ENCODE measurements at regions not wholly inside any gene's neighbourhood (a gene's known extent, or its start where the extent isn't known, plus 50 kb on each side); places are given as distances from the start of the nearest gene placed in this dataset.

GRCh38 chr16:87133112-87133850 lies 183.9 kb downstream of the C16orf95 start:
- Histone ChIP-seq H3K9me3 (ENCODE audit: low read depth) (no peaks in the 10 kb centered on the region), H3K36me3 (ENCODE audit: low read depth) (no peaks in the 10 kb centered on the region), H3K9me2 (ENCODE audit: insufficient read depth) (no peaks in the 10 kb centered on the region), H3K9ac (no peak overlapping the region), H3K4me2 (ENCODE audit: unreplicated experiment) (no peak overlapping the region), H2AFZ (no peak overlapping the region), H3K4me1 (ENCODE audit: insufficient read depth) (peaks cover 7% of the 10 kb centered on the region; the same call in 1 of the 2 replicates), H3K27ac (no peak overlapping the region), H3K79me2 (ENCODE audit: insufficient read depth) (no peaks in the 10 kb centered on the region), H3K4me3 (no peak overlapping the region), H3F3A (ENCODE audit: insufficient read depth) (no peaks in the 10 kb centered on the region), H3K27me3 (replicated peaks; ENCODE audit: insufficient read depth) (peaks cover 23% of the 10 kb centered on the region), H4K20me1 (ENCODE audit: insufficient read depth) (no peaks in the 10 kb centered on the region)
- in situ Hi-C loops (cut with MboI): no loop called here
- 77 to 79% methylated on average over 21 of the region's 21 CpGs for WGBS, 2 experiments (ENCODE audit: low coverage in 1 of 2, low lambda C conversion rate in 2 of 2, missing lambda C conversion rate in 2 of 2)
- TF ChIP-seq EZH2 (IDR thresholded peaks at IDR 0.05; ENCODE audit: insufficient read depth, poor library complexity, severe bottlenecking): no peak
- TF ChIP-seq EZH2phosphoT487 (IDR thresholded peaks at IDR 0.05; ENCODE audit: insufficient read depth, low read depth): no peak
- DNase-seq: no peak

DNA sequence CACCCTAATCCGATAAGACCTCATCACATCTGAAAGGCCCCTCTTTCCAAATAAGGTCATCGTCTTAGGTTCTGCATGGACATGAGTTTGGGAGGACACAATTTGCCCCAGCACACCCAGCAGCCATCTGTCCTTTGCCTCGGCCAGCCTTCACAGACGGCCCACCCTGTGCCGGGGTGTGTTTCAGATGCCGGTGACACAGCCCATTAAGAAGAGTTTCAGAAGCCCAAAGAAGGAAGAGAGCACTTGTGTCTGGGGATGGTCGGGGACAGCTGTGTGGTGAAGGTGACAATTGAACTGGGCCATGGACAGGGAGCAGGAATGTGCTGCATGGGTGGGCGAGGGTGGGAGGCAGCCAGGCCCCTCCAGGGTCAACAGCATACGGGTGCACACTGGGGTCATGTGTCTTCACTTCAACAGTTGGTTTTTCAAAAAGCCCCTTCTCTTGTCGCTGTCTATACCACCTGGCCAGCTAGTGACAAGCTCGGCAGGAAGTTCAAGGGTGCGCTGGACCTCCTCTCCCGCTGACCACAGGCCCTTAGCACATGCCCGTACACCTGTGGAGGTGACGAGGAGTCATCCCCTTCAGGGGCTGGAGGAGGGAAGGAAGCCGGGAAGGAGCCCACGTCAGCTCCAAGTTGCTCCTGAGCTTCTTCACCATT lies 183.1 kb downstream of the C16orf95 start:
- TF ChIP-seq EZH2 (IDR thresholded peaks at IDR 0.05; ENCODE audit: insufficient read depth, poor library complexity, severe bottlenecking) (no peak), EZH2phosphoT487 (IDR thresholded peaks at IDR 0.05; ENCODE audit: insufficient read depth, low read depth) (no peak)
- Histone ChIP-seq H3K27me3 (replicated peaks; ENCODE audit: insufficient read depth) (peaks cover 23% of the 10 kb centered on the region), H3K36me3 (ENCODE audit: low read depth) (no peaks in the 10 kb centered on the region), H3K27ac (no peak overlapping the region), H2AFZ (no peak overlapping the region), H3K4me3 (no peak overlapping the region), H3K9me2 (ENCODE audit: insufficient read depth) (no peaks in the 10 kb centered on the region), H3F3A (ENCODE audit: insufficient read depth) (no peaks in the 10 kb centered on the region), H3K4me2 (ENCODE audit: unreplicated experiment) (no peak overlapping the region), H3K9ac (no peak overlapping the region), H3K4me1 (ENCODE audit: insufficient read depth) (peaks cover 7% of the 10 kb centered on the region; the same call in 1 of the 2 replicates), H3K79me2 (ENCODE audit: insufficient read depth) (no peaks in the 10 kb centered on the region), H4K20me1 (ENCODE audit: insufficient read depth) (no peaks in the 10 kb centered on the region), H3K9me3 (ENCODE audit: low read depth) (no peaks in the 10 kb centered on the region)
- 72 to 73% methylated on average over 17 of the region's 17 CpGs for WGBS, 2 experiments (ENCODE audit: low coverage in 1 of 2, low lambda C conversion rate in 2 of 2, missing lambda C conversion rate in 2 of 2)
- in situ Hi-C loops (cut with MboI): no loop called here
- DNase-seq: no peak

- Histone ChIP-seq H3K27ac (no peak overlapping the region), H2AFZ (no peak overlapping the region), H3K9me2 (ENCODE audit: insufficient read depth) (no peaks in the 10 kb centered on the region), H3K27me3 (replicated peaks; ENCODE audit: insufficient read depth) (peaks cover 23% of the 10 kb centered on the region), H3K4me2 (ENCODE audit: unreplicated experiment) (no peak overlapping the region), H3K4me1 (ENCODE audit: insufficient read depth) (peaks cover 7% of the 10 kb centered on the region; the same call in 1 of the 2 replicates), H3K9me3 (ENCODE audit: low read depth) (no peaks in the 10 kb centered on the region), H3F3A (ENCODE audit: insufficient read depth) (no peaks in the 10 kb centered on the region), H3K36me3 (ENCODE audit: low read depth) (no peaks in the 10 kb centered on the region), H3K4me3 (no peak overlapping the region), H3K9ac (no peak overlapping the region), H4K20me1 (ENCODE audit: insufficient read depth) (no peaks in the 10 kb centered on the region), H3K79me2 (ENCODE audit: insufficient read depth) (no peaks in the 10 kb centered on the region)
- WGBS, 2 experiments (ENCODE audit: low coverage in 1 of 2, low lambda C conversion rate in 2 of 2, missing lambda C conversion rate in 2 of 2): 79 to 85% methylated on average over 7 of the region's 7 CpGs
- in situ Hi-C loops (cut with MboI): no loop called here
- no peak for TF ChIP-seq EZH2 (IDR thresholded peaks at IDR 0.05; ENCODE audit: insufficient read depth, poor library complexity, severe bottlenecking)
- TF ChIP-seq EZH2phosphoT487 (IDR thresholded peaks at IDR 0.05; ENCODE audit: insufficient read depth, low read depth): no peak
- DNase-seq: no peak
These were observed 182.6 kb downstream of the C16orf95 start for GRCh38 chr16:87134628-87134995.

DNA sequence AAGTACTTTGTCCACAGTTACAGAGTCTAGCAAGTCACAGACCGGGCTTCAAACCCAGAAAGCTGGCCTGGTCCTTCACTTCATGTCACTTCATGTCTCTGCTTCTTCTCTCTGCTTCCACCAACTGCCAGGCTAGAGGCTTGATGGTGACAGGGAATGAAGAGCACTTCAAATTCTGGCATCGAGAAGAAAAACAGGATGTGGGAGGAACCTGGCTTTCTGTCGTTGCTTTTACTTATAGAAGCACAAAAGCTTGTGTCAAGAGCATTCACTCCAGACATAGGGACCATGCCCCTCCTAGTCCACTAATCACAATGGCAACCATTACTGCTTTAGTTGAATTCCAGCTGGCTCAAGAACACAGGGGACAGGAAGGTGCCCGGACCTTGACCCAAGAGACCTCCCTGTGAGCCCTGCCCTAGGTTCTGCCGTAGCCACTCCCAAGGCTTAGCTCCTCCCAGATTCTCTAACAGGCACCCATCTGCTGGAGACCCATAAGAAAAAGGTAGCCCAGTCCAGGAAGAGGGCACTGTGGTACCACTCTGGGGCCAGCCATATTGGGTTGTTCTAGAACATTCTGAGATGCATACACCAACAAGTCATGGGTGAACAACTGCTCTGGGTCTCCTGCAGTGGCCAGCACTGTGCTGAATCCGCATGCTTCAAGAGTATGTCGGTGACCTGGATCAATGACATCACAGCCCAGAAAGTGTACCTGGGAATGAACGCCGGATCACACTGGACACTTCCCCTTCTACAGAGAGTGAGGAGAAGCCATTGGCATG lies 181.8 kb downstream of the C16orf95 start:
- no peak for DNase-seq
- peaks cover 23% of the 10 kb centered on the region for H3K27me3 ChIP-seq (replicated peaks; ENCODE audit: insufficient read depth)
- no peak overlapping the region for H2AFZ ChIP-seq
- TF ChIP-seq EZH2phosphoT487 (IDR thresholded peaks at IDR 0.05; ENCODE audit: insufficient read depth, low read depth) (no peak), EZH2 (IDR thresholded peaks at IDR 0.05; ENCODE audit: insufficient read depth, poor library complexity, severe bottlenecking) (no peak)
- no peak overlapping the region for H3K4me2 ChIP-seq (ENCODE audit: unreplicated experiment)
- no peaks in the 10 kb centered on the region for H3K79me2 ChIP-seq (ENCODE audit: insufficient read depth)
- peaks cover 7% of the 10 kb centered on the region; the same call in 1 of the 2 replicates for H3K4me1 ChIP-seq (ENCODE audit: insufficient read depth)
- no peaks in the 10 kb centered on the region for H3K9me3 ChIP-seq (ENCODE audit: low read depth)
- H3K36me3 ChIP-seq (ENCODE audit: low read depth): no peaks in the 10 kb centered on the region
- no peak overlapping the region for H3K9ac ChIP-seq
- H3K27ac ChIP-seq: no peak overlapping the region
- no peaks in the 10 kb centered on the region for H3K9me2 ChIP-seq (ENCODE audit: insufficient read depth)
- no peaks in the 10 kb centered on the region for H3F3A ChIP-seq (ENCODE audit: insufficient read depth)
- 58 to 61% methylated on average over 9 of the region's 9 CpGs for WGBS, 2 experiments (ENCODE audit: low coverage in 1 of 2, low lambda C conversion rate in 2 of 2, missing lambda C conversion rate in 2 of 2)
- no peaks in the 10 kb centered on the region for H4K20me1 ChIP-seq (ENCODE audit: insufficient read depth)
- in situ Hi-C loops (cut with MboI): no loop called here
- no peak overlapping the region for H3K4me3 ChIP-seq

Measured in GM23248 (cell line).